Ovary (tissue), 3 donors: ENCODE measurements at regions not wholly inside any gene's neighbourhood (a gene's known extent, or its start where the extent isn't known, plus 50 kb on each side); places are given as distances from the start of the nearest gene placed in this dataset.

Experiments used
- CTCF ChIP-seq, 3 donors: fragments of 450-650 bp in 2 of 3; fragments of 200-600 bp in 1 of 3; IDR thresholded peaks; one replicate each; pipeline versions ENCODE4 v1.5.1 to v1.8.0; 2016 to 2022; ENCODE audit warnings: antibody characterized with exemption in 3 of 3, mild to moderate bottlenecking in 1 of 3
- EP300 ChIP-seq: sonication (generic); formaldehyde crosslinking; IDR thresholded peaks from one replicate; pipeline ENCODE4 v1.6.1; 2017; ENCODE audit warnings: antibody characterized with exemption
- POLR2A ChIP-seq: fragments of 450-650 bp; IDR thresholded peaks from one replicate; pipeline ENCODE4 v1.6.1; 2017; ENCODE audit warnings: antibody characterized with exemption, mild to moderate bottlenecking, moderate library complexity
- donor health status: DM: no; HTN: no; CAD: no.

GRCh38 chrX:16267431-16267830, 100.2 kb downstream of the MAGEB17 start:
- no peak for TF ChIP-seq CTCF (IDR thresholded peaks at IDR 0.05)
- no peak for TF ChIP-seq POLR2A
- no peak for TF ChIP-seq EP300
